ENCODE measurements at regions not wholly inside any gene's neighbourhood (a gene's known extent, or its start where the extent isn't known, plus 50 kb on each side); places are given as distances from the start of the nearest gene placed in this dataset.

DNA sequence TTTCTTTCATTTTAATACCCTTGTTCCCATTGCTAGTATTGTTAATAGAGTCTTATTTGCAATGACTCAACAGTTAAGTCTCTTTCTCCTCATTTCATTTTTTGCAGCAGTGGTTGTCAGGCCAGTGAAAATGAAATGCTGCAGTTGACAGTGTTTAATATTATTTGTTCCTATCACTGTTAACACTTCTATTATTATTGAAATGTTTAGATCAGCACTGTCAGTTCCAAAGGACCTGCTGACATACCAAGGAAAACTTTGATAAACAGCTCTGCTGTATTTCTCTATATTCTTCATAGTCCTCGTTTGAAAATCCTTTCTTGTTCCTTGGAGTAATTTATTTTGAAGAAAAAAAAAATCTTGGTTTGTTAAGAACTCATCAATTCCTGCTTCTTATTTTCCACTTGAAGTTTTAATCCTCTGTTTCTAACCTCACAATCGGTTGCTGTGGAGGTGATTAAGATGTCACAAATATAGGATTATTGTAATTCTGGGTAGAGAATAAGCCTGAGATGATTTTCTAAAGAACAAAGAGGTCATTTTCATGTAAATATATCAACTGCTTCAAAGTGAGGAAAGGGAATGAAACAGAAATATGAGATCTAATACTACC lies 1065.9 kb upstream of the CITED2 start:
- TF ChIP-seq EP300 (IDR thresholded peaks at IDR 0.05) = no peak
- TF ChIP-seq, protein P1, sequence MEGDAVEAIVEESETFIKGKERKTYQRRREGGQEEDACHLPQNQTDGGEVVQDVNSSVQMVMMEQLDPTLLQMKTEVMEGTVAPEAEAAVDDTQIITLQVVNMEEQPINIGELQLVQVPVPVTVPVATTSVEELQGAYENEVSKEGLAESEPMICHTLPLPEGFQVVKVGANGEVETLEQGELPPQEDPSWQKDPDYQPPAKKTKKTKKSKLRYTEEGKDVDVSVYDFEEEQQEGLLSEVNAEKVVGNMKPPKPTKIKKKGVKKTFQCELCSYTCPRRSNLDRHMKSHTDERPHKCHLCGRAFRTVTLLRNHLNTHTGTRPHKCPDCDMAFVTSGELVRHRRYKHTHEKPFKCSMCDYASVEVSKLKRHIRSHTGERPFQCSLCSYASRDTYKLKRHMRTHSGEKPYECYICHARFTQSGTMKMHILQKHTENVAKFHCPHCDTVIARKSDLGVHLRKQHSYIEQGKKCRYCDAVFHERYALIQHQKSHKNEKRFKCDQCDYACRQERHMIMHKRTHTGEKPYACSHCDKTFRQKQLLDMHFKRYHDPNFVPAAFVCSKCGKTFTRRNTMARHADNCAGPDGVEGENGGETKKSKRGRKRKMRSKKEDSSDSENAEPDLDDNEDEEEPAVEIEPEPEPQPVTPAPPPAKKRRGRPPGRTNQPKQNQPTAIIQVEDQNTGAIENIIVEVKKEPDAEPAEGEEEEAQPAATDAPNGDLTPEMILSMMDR (IDR thresholded peaks at IDR 0.05) = no peak
- TF ChIP-seq POLR2A (IDR thresholded peaks at IDR 0.05) = no peak
